ENCODE measurements at regions not wholly inside any gene's neighbourhood (a gene's known extent, or its start where the extent isn't known, plus 50 kb on each side); places are given as distances from the start of the nearest gene placed in this dataset.

DNA sequence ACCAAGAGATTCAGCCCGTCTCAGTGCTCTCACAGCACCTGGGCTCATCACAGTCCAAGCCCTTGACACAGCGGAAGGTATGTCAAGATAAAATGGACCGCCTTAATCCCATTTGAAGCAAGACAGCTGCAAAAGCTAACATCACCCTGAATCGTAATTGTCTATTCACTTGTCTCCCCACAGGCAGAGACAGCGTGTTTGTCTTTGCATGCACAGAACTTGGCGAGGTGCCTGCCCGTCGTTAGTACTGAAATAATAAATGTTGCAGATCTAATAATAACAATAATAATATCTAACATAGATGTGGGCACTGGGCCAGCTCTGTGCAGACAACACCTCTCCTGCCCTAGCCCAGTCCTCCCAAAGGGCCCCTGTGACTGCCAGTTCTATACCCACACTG lies 271.7 kb downstream of the NPHP4 start:
- Histone ChIP-seq H3K27ac (ENCODE audit: insufficient read depth in 1 of 2, low read depth in 1 of 2, low read length in 2 of 2, poor library complexity in 1 of 2, severe bottlenecking in 2 of 2) (no peak overlapping the region), H3K27me3 (replicated peaks in 2 of 5; ENCODE audit: control insufficient read depth in 4 of 5, insufficient read depth in 5 of 5, low read length in 4 of 5) (peaks cover 0 to 64% (median 10%) of the 10 kb centered on the region in 5 experiments), H3K9me3 (ENCODE audit: control extremely low read depth in 1 of 5, control insufficient read depth in 4 of 5, insufficient read depth in 2 of 5, low read depth in 1 of 5, low read length in 4 of 5) (peaks cover 0 to 9% (median 0%) of the 10 kb centered on the region in 5 experiments), H3K36me3 (ENCODE audit: control insufficient read depth in 4 of 4, insufficient read depth in 4 of 4, low read length in 3 of 4) (no peaks in the 10 kb centered on the region), H3K4me1 (ENCODE audit: control extremely low read depth in 1 of 4, control insufficient read depth in 4 of 4, insufficient read depth in 4 of 4, low read length in 3 of 4) (no peaks in the 10 kb centered on the region), H3K4me3 (ENCODE audit: control insufficient read depth in 1 of 7, extremely low read depth in 1 of 7, insufficient read depth in 4 of 7, low read depth in 2 of 7, low read length in 6 of 7) (no peak overlapping the region)
- WGBS (ENCODE audit: insufficient coverage), result 100% methylated on average over 2 of the region's 8 CpGs
- POLR2A ChIA-PET, result no interaction called here
- no peak for DNase-seq
- CTCF ChIA-PET, result no interaction called here

DNA sequence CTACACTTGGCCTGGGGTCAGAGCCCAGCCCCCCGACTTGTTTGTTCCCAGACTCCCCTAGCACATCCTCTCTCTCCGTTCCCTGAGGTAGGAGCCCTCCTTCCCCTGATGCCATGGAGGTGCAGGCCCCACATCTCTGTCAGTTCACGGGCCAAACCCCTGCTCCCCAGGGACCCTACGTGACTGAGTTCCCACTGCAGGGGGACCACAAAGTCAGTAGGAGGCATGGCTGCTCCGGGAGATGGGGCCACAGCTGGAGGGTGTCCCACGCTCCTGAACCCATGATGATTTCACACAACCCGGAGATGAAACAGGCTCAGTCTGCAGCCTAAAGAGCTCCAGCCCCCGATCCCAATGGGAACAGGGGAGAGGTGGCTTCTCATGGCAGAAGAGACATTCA lies 272.2 kb downstream of the NPHP4 start:
- Histone ChIP-seq H3K4me3 (ENCODE audit: control insufficient read depth in 1 of 7, extremely low read depth in 1 of 7, insufficient read depth in 4 of 7, low read depth in 2 of 7, low read length in 6 of 7) (no peak overlapping the region), H3K27ac (ENCODE audit: insufficient read depth in 1 of 2, low read depth in 1 of 2, low read length in 2 of 2, poor library complexity in 1 of 2, severe bottlenecking in 2 of 2) (no peak overlapping the region), H3K4me1 (ENCODE audit: control extremely low read depth in 1 of 4, control insufficient read depth in 4 of 4, insufficient read depth in 4 of 4, low read length in 3 of 4) (no peaks in the 10 kb centered on the region), H3K9me3 (ENCODE audit: control extremely low read depth in 1 of 5, control insufficient read depth in 4 of 5, insufficient read depth in 2 of 5, low read depth in 1 of 5, low read length in 4 of 5) (peaks cover 0 to 13% (median 0%) of the 10 kb centered on the region in 5 experiments), H3K36me3 (ENCODE audit: control insufficient read depth in 4 of 4, insufficient read depth in 4 of 4, low read length in 3 of 4) (no peaks in the 10 kb centered on the region), H3K27me3 (replicated peaks in 2 of 5; ENCODE audit: control insufficient read depth in 4 of 5, insufficient read depth in 5 of 5, low read length in 4 of 5) (peaks cover 0 to 60% (median 10%) of the 10 kb centered on the region in 5 experiments)
- WGBS (ENCODE audit: insufficient coverage), result 91% methylated on average over 6 of the region's 8 CpGs
- POLR2A ChIA-PET, result no interaction called here
- CTCF ChIA-PET, result no interaction called here
- no peak for DNase-seq

GRCh38 chr1:5718831-5719632 lies 273.2 kb downstream of the NPHP4 start:
- ChIA-PET CTCF (no interaction called here), POLR2A (no interaction called here)
- Histone ChIP-seq H3K36me3 (ENCODE audit: control insufficient read depth in 4 of 4, insufficient read depth in 4 of 4, low read length in 3 of 4) (no peaks in the 10 kb centered on the region), H3K9me3 (ENCODE audit: control extremely low read depth in 1 of 5, control insufficient read depth in 4 of 5, insufficient read depth in 2 of 5, low read depth in 1 of 5, low read length in 4 of 5) (peaks cover 0 to 13% (median 0%) of the 10 kb centered on the region in 5 experiments), H3K27ac (ENCODE audit: insufficient read depth in 1 of 2, low read depth in 1 of 2, low read length in 2 of 2, poor library complexity in 1 of 2, severe bottlenecking in 2 of 2) (no peak overlapping the region), H3K27me3 (replicated peaks in 2 of 5; ENCODE audit: control insufficient read depth in 4 of 5, insufficient read depth in 5 of 5, low read length in 4 of 5) (peaks cover 0 to 58% (median 7%) of the 10 kb centered on the region in 5 experiments), H3K4me3 (ENCODE audit: control insufficient read depth in 1 of 7, extremely low read depth in 1 of 7, insufficient read depth in 4 of 7, low read depth in 2 of 7, low read length in 6 of 7) (no peak overlapping the region), H3K4me1 (ENCODE audit: control extremely low read depth in 1 of 4, control insufficient read depth in 4 of 4, insufficient read depth in 4 of 4, low read length in 3 of 4) (no peaks in the 10 kb centered on the region)
- no peak for DNase-seq
- WGBS (ENCODE audit: insufficient coverage), result 77% methylated on average over 34 of the region's 34 CpGs

DNA sequence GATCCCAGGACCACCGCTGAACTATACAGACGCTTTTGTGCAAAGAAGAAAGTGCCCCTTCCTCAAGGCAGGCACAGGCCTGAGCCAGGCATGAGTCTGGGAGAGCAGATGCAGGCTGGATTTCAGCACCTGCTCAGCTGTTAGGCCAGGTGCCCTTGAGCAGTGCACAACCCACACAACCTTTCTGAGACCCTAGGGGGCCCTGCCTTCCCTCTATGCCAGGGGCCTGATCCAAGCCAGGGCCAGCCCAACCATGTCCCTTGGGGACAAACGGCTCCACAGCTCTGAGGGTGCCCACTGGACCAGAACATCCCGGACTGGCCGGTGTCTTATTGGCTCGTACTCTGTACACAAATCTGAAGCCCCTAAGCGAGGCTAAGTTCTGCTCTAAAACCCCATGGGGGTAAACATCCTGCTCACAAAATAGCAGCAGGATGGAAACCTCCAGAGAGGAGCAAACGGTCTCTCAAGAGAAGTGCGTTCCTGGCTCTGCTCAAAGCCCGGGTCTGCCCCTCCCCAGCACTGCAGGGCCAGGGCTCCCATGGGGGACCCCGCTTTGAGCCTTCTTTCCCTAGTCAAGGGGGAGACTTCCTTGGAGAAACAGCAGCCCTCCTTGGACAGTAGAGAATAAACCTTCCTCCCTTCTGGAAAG lies 275.1 kb downstream of the NPHP4 start:
- Histone ChIP-seq H3K27me3 (replicated peaks in 2 of 5; ENCODE audit: control insufficient read depth in 4 of 5, insufficient read depth in 5 of 5, low read length in 4 of 5) (peaks cover 0 to 70% (median 7%) of the 10 kb centered on the region in 5 experiments), H3K36me3 (ENCODE audit: control insufficient read depth in 4 of 4, insufficient read depth in 4 of 4, low read length in 3 of 4) (no peaks in the 10 kb centered on the region), H3K9me3 (ENCODE audit: control extremely low read depth in 1 of 5, control insufficient read depth in 4 of 5, insufficient read depth in 2 of 5, low read depth in 1 of 5, low read length in 4 of 5) (peaks cover 0 to 12% (median 0%) of the 10 kb centered on the region in 5 experiments), H3K4me1 (ENCODE audit: control extremely low read depth in 1 of 4, control insufficient read depth in 4 of 4, insufficient read depth in 4 of 4, low read length in 3 of 4) (no peaks in the 10 kb centered on the region), H3K4me3 (ENCODE audit: control insufficient read depth in 1 of 7, extremely low read depth in 1 of 7, insufficient read depth in 4 of 7, low read depth in 2 of 7, low read length in 6 of 7) (no peak overlapping the region), H3K27ac (ENCODE audit: insufficient read depth in 1 of 2, low read depth in 1 of 2, low read length in 2 of 2, poor library complexity in 1 of 2, severe bottlenecking in 2 of 2) (no peak overlapping the region)
- no peak for DNase-seq
- ChIA-PET POLR2A (no interaction called here), CTCF (no interaction called here)
- 60% methylated on average over 11 of the region's 11 CpGs for WGBS (ENCODE audit: insufficient coverage)

GRCh38 chr1:5716126-5716525 lies 276.1 kb downstream of the NPHP4 start:
- H3K36me3 ChIP-seq (ENCODE audit: control insufficient read depth in 4 of 4, insufficient read depth in 4 of 4, low read length in 3 of 4), result no peaks in the 10 kb centered on the region
- 100% methylated on average over 4 of the region's 6 CpGs for WGBS (ENCODE audit: insufficient coverage)

DNA sequence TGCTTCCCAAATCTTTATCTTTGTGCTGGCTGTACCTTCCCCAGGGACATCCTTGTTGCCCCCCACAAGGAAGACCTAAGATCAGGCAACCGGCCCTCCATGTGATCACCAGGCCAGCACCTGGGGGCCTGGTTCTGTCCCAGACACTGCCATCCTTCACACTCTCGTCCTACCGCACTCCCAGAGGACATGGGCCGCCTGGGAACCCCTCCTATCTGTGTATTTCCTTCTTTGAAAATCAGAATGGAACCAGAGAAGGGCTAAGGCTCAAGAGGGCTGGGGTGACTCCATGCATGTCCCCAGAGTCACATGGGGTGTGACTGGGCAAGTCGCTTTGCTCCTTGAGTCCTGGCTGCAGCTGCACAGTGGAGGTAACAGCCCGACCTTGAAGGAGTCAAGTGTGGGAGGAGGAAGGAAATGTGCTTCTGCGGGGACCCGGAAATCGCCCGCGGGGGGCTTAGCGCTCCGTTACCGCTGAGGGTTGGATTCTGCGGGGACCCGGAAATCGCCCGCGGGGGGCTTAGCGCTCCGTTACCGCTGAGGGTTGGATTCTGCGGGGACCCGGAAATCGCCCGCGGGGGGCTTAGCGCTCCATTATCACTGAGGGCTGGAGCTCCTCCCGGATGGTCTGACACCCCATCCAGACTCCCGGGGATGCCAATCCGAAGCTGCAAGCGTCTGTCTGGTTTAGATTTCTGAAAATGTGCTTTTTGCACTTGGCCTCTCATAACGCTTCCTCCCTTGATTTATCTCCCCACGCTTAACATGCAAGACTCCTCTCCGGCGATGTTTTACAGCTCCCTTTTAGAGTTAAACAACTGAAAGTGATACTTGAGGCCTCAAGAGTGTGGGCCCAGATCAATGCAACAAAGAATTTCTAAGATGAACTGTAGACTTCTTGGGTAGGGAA lies 278.9 kb downstream of the NPHP4 start:
- Histone ChIP-seq H3K9me3 (ENCODE audit: control extremely low read depth in 1 of 5, control insufficient read depth in 4 of 5, insufficient read depth in 2 of 5, low read depth in 1 of 5, low read length in 4 of 5) (peaks cover 0 to 16% (median 0%) of the 10 kb centered on the region in 5 experiments), H3K4me1 (ENCODE audit: control extremely low read depth in 1 of 4, control insufficient read depth in 4 of 4, insufficient read depth in 4 of 4, low read length in 3 of 4) (no peaks in the 10 kb centered on the region), H3K36me3 (ENCODE audit: control insufficient read depth in 4 of 4, insufficient read depth in 4 of 4, low read length in 3 of 4) (no peaks in the 10 kb centered on the region), H3K4me3 (ENCODE audit: control insufficient read depth in 1 of 7, extremely low read depth in 1 of 7, insufficient read depth in 4 of 7, low read depth in 2 of 7, low read length in 6 of 7) (no peak overlapping the region), H3K27me3 (replicated peaks in 2 of 5; ENCODE audit: control insufficient read depth in 4 of 5, insufficient read depth in 5 of 5, low read length in 4 of 5) (peaks cover 0 to 45% (median 5%) of the 10 kb centered on the region in 5 experiments), H3K27ac (ENCODE audit: insufficient read depth in 1 of 2, low read depth in 1 of 2, low read length in 2 of 2, poor library complexity in 1 of 2, severe bottlenecking in 2 of 2) (no peak overlapping the region)
- 54% methylated on average over 32 of the region's 36 CpGs for WGBS (ENCODE audit: insufficient coverage)
- ChIA-PET POLR2A (no interaction called here), CTCF (interaction anchor here (1.1 kb wide), 1 partner anchor 32 kb away, joined by 4 read pairs; no protein-coding TSS in a partner anchor)
- peak in 1 of 3 donors; percentile 24 for DNase-seq

More at GRCh38 chr1:5716126-5716525, 276.1 kb downstream of the NPHP4 start:
- DNase-seq, result no peak
- H3K27ac ChIP-seq (ENCODE audit: insufficient read depth in 1 of 2, low read depth in 1 of 2, low read length in 2 of 2, poor library complexity in 1 of 2, severe bottlenecking in 2 of 2), result no peak overlapping the region
- H3K9me3 ChIP-seq (ENCODE audit: control extremely low read depth in 1 of 5, control insufficient read depth in 4 of 5, insufficient read depth in 2 of 5, low read depth in 1 of 5, low read length in 4 of 5), result peaks cover 0 to 12% (median 0%) of the 10 kb centered on the region in 5 experiments
- H3K4me3 ChIP-seq (ENCODE audit: control insufficient read depth in 1 of 7, extremely low read depth in 1 of 7, insufficient read depth in 4 of 7, low read depth in 2 of 7, low read length in 6 of 7), result no peak overlapping the region
- no peaks in the 10 kb centered on the region for H3K4me1 ChIP-seq (ENCODE audit: control extremely low read depth in 1 of 4, control insufficient read depth in 4 of 4, insufficient read depth in 4 of 4, low read length in 3 of 4)
- ChIA-PET CTCF (no interaction called here), POLR2A (no interaction called here)
- peaks cover 0 to 69% (median 7%) of the 10 kb centered on the region in 5 experiments for H3K27me3 ChIP-seq (replicated peaks in 2 of 5; ENCODE audit: control insufficient read depth in 4 of 5, insufficient read depth in 5 of 5, low read length in 4 of 5)
